ENCODE measurements at regions not wholly inside any gene's neighbourhood (a gene's known extent, or its start where the extent isn't known, plus 50 kb on each side); places are given as distances from the start of the nearest gene placed in this dataset.

DNA sequence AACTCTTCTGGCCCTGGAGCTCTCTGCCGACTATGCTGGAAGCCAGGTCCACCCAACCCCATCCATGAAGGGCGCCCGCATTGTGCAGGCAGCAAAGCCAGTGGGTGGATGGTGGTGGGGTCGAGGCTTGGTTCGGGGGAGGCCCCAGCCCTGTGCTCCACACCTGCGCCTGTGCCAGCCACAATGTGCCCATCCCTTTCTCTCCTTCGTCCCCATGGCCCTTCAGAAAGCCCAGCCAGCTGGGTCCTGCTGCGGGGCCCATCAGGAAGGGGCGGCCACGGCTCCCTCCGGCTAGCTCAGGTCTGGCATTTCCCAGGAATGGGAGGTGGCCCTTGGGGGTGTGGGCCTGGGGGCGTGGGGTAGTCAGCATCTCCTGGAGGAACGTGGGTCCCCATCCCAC, 91.6 kb downstream of the HMX1 start:
- TF ChIP-seq, protein P1, sequence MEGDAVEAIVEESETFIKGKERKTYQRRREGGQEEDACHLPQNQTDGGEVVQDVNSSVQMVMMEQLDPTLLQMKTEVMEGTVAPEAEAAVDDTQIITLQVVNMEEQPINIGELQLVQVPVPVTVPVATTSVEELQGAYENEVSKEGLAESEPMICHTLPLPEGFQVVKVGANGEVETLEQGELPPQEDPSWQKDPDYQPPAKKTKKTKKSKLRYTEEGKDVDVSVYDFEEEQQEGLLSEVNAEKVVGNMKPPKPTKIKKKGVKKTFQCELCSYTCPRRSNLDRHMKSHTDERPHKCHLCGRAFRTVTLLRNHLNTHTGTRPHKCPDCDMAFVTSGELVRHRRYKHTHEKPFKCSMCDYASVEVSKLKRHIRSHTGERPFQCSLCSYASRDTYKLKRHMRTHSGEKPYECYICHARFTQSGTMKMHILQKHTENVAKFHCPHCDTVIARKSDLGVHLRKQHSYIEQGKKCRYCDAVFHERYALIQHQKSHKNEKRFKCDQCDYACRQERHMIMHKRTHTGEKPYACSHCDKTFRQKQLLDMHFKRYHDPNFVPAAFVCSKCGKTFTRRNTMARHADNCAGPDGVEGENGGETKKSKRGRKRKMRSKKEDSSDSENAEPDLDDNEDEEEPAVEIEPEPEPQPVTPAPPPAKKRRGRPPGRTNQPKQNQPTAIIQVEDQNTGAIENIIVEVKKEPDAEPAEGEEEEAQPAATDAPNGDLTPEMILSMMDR (IDR thresholded peaks at IDR 0.05; ENCODE audit: control extremely low read depth in 1 of 3, insufficient read depth in 1 of 3, low read depth in 1 of 3, low read length in 3 of 3) = no peak
- TF ChIP-seq EGR1 (IDR thresholded peaks at IDR 0.05; ENCODE audit: borderline replicate concordance, low read depth, low read length) (no peak), SRF (IDR thresholded peaks at IDR 0.05; ENCODE audit: low read depth, low read length) (no peak), BCL11A (IDR thresholded peaks at IDR 0.05; ENCODE audit: low read depth in 2 of 2, low read length in 2 of 2) (no peak), POLR2A (IDR thresholded peaks at IDR 0.05; ENCODE audit: control extremely low read depth in 1 of 2, low read depth in 2 of 2, low read length in 2 of 2) (no peak), RNF2 (IDR thresholded peaks at IDR 0.05; ENCODE audit: borderline replicate concordance, low read depth, low read length, missing control alignments, poor library complexity, severe bottlenecking) (no peak)

Measured in H1 (cell line).